ENCODE measurements at regions not wholly inside any gene's neighbourhood (a gene's known extent, or its start where the extent isn't known, plus 50 kb on each side); places are given as distances from the start of the nearest gene placed in this dataset.

DNA sequence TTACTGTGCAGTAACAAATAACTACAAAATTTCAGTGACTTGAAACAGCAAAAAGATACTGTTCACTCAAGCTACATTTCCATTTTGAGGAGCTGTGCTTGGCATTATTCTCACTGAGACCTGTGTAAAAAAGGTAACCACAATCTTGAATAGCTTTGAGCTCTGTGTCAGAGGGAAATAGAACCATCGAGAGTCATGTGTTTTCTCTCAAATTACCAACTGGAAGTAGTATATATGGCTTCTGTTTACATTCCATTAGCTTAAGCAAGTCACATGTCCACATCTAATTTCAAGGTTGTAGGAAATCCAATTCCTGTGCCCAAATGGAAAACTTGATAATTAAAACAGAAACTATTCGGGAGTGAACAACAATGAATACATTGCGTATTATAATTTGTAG is 82.9 kb upstream of the BANK1 start:
- Histone ChIP-seq H3K4me2 (ENCODE audit: insufficient read depth, low read length) (no peak overlapping the region), H3K4me3 (ENCODE audit: low read depth in 1 of 2, low read length in 2 of 2) (no peak overlapping the region), H3K9me3 (ENCODE audit: insufficient read depth, low read length, severe bottlenecking) (peaks cover 3% of the 10 kb centered on the region), H3K27me3 (ENCODE audit: insufficient read depth, low read length, poor library complexity) (no peaks in the 10 kb centered on the region), H3K27ac (ENCODE audit: low read length) (no peak overlapping the region), H3K4me1 (ENCODE audit: insufficient read depth, low read length) (no peaks in the 10 kb centered on the region), H2AFZ (ENCODE audit: low read depth, low read length) (no peak overlapping the region), H3K9ac (ENCODE audit: low read depth, low read length) (no peak overlapping the region), H3K36me3 (ENCODE audit: insufficient read depth, low read length) (no peaks in the 10 kb centered on the region), H3K79me2 (ENCODE audit: insufficient read depth, low read length) (no peaks in the 10 kb centered on the region), H4K20me1 (ENCODE audit: insufficient read depth, low read length) (no peaks in the 10 kb centered on the region)
- no peak for DNase-seq
- no peak for ATAC-seq (ENCODE audit: insufficient read depth, low read depth)
- TF ChIP-seq, protein P1, sequence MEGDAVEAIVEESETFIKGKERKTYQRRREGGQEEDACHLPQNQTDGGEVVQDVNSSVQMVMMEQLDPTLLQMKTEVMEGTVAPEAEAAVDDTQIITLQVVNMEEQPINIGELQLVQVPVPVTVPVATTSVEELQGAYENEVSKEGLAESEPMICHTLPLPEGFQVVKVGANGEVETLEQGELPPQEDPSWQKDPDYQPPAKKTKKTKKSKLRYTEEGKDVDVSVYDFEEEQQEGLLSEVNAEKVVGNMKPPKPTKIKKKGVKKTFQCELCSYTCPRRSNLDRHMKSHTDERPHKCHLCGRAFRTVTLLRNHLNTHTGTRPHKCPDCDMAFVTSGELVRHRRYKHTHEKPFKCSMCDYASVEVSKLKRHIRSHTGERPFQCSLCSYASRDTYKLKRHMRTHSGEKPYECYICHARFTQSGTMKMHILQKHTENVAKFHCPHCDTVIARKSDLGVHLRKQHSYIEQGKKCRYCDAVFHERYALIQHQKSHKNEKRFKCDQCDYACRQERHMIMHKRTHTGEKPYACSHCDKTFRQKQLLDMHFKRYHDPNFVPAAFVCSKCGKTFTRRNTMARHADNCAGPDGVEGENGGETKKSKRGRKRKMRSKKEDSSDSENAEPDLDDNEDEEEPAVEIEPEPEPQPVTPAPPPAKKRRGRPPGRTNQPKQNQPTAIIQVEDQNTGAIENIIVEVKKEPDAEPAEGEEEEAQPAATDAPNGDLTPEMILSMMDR (IDR thresholded peaks at IDR 0.05; ENCODE audit: borderline replicate concordance, extremely low read depth, low read length, poor library complexity, severe bottlenecking): no peak
- no peak for TF ChIP-seq EZH2 (IDR thresholded peaks at IDR 0.05; ENCODE audit: borderline replicate concordance, low read depth, low read length, severe bottlenecking)

- DNase-seq: no peak
- no peak overlapping the region for H3K27ac ChIP-seq (ENCODE audit: low read length)
These were observed 83.9 kb upstream of the BANK1 start for GRCh38 chr4:101706535-101707057.

DNA sequence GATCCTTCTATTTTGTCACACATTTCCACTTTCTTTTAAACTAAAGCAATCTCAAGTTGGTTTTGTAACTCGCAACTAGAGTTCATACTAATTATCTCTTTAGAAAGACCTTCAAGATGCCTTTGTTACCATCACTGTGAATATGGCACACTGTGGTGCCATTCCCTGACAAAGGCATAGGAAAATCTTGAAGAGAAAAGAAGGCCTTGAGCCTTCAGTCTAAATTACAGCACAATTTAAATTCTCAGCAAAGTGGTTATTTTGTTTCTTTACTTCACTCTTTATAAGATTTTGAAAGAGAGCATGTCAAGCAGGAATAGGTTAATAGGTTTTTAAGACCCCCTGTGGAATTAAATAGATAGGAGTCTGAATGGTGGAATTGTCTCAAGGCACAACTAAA is 89.0 kb upstream of the BANK1 start:
- DNase-seq (no peak), ATAC-seq (ENCODE audit: insufficient read depth, low read depth) (no peak)
- no peaks in the 10 kb centered on the region for H3K27me3 ChIP-seq (ENCODE audit: insufficient read depth, low read length, poor library complexity)
- H3K4me2 ChIP-seq (ENCODE audit: insufficient read depth, low read length): no peak overlapping the region
- H3K36me3 ChIP-seq (ENCODE audit: insufficient read depth, low read length): no peaks in the 10 kb centered on the region
- H3K9me3 ChIP-seq (ENCODE audit: insufficient read depth, low read length, severe bottlenecking): peaks cover 3% of the 10 kb centered on the region
- no peak overlapping the region for H3K27ac ChIP-seq (ENCODE audit: low read length)
- H3K79me2 ChIP-seq (ENCODE audit: insufficient read depth, low read length): no peaks in the 10 kb centered on the region
- H3K9ac ChIP-seq (ENCODE audit: low read depth, low read length): no peak overlapping the region
- H3K4me3 ChIP-seq (ENCODE audit: low read depth in 1 of 2, low read length in 2 of 2): no peak overlapping the region
- no peaks in the 10 kb centered on the region for H4K20me1 ChIP-seq (ENCODE audit: insufficient read depth, low read length)
- no peak for TF ChIP-seq EZH2 (IDR thresholded peaks at IDR 0.05; ENCODE audit: borderline replicate concordance, low read depth, low read length, severe bottlenecking)
- TF ChIP-seq, protein P1 (IDR thresholded peaks at IDR 0.05; ENCODE audit: borderline replicate concordance, extremely low read depth, low read length, poor library complexity, severe bottlenecking): no peak
- H2AFZ ChIP-seq (ENCODE audit: low read depth, low read length): no peak overlapping the region
- H3K4me1 ChIP-seq (ENCODE audit: insufficient read depth, low read length): no peaks in the 10 kb centered on the region

More at GRCh38 chr4:101706535-101707057, 83.9 kb upstream of the BANK1 start:
- Histone ChIP-seq H3K27me3 (ENCODE audit: insufficient read depth, low read length, poor library complexity) (no peaks in the 10 kb centered on the region), H3K9me3 (ENCODE audit: insufficient read depth, low read length, severe bottlenecking) (peaks cover 3% of the 10 kb centered on the region), H3K4me3 (ENCODE audit: low read depth in 1 of 2, low read length in 2 of 2) (no peak overlapping the region), H4K20me1 (ENCODE audit: insufficient read depth, low read length) (no peaks in the 10 kb centered on the region), H3K79me2 (ENCODE audit: insufficient read depth, low read length) (no peaks in the 10 kb centered on the region), H3K36me3 (ENCODE audit: insufficient read depth, low read length) (no peaks in the 10 kb centered on the region), H3K4me1 (ENCODE audit: insufficient read depth, low read length) (no peaks in the 10 kb centered on the region), H2AFZ (ENCODE audit: low read depth, low read length) (no peak overlapping the region), H3K4me2 (ENCODE audit: insufficient read depth, low read length) (no peak overlapping the region), H3K9ac (ENCODE audit: low read depth, low read length) (no peak overlapping the region)
- TF ChIP-seq, protein P1 (IDR thresholded peaks at IDR 0.05; ENCODE audit: borderline replicate concordance, extremely low read depth, low read length, poor library complexity, severe bottlenecking): no peak
- TF ChIP-seq EZH2 (IDR thresholded peaks at IDR 0.05; ENCODE audit: borderline replicate concordance, low read depth, low read length, severe bottlenecking): no peak
- ATAC-seq (ENCODE audit: insufficient read depth, low read depth): no peak
